Mesenchymal stem cell (in vitro differentiated cells and primary cell): ENCODE measurements at regions not wholly inside any gene's neighbourhood (a gene's known extent, or its start where the extent isn't known, plus 50 kb on each side); places are given as distances from the start of the nearest gene placed in this dataset.

Experiments used
- DNase-seq: peaks from one replicate; pipeline ENCODE4 v3.0.0-alpha.2; 2013
- H2AFZ ChIP-seq: one replicate; pipeline ENCODE4 v1.6.1; 2013; ENCODE audit warnings: low read depth, mild to moderate bottlenecking, control low read depth, inconsistent platforms, low read length, moderate library complexity
- H2AK5ac ChIP-seq: 2 replicates; pipeline ENCODE4 v1.6.1; 2013; ENCODE audit warnings: low read length, moderate library complexity, mild to moderate bottlenecking, inconsistent platforms; ENCODE audit not compliant: severe bottlenecking
- H2BK120ac ChIP-seq: one replicate; pipeline ENCODE4 v1.6.1; 2013; ENCODE audit warnings: low read depth, mild to moderate bottlenecking, inconsistent platforms, low read length, moderate library complexity
- H2BK12ac ChIP-seq, 2 experiments: one replicate each; pipeline ENCODE4 v1.6.1; 2013; ENCODE audit warnings: inconsistent platforms in 2 of 2, low read length in 2 of 2, mild to moderate bottlenecking in 2 of 2, moderate library complexity in 2 of 2, control low read depth in 1 of 2
- H2BK15ac ChIP-seq: one replicate; pipeline ENCODE4 v1.6.1; 2013; ENCODE audit warnings: mild to moderate bottlenecking, low read depth, inconsistent platforms; ENCODE audit not compliant: poor library complexity, severe bottlenecking
- H2BK5ac ChIP-seq: 2 replicates; pipeline ENCODE4 v1.6.1; 2013; ENCODE audit warnings: low read depth, mild to moderate bottlenecking, low read length, control low read depth, inconsistent platforms; ENCODE audit not compliant: poor library complexity, severe bottlenecking
- H3K14ac ChIP-seq, 2 experiments: one replicate each; pipeline ENCODE4 v1.6.1; 2013; ENCODE audit warnings: inconsistent platforms in 2 of 2, low read length in 2 of 2, control low read depth in 1 of 2, mild to moderate bottlenecking in 1 of 2, moderate library complexity in 1 of 2
- H3K18ac ChIP-seq, 2 experiments: one replicate each; pipeline ENCODE4 v1.6.1; 2013; ENCODE audit warnings: inconsistent platforms in 2 of 2, low read length in 2 of 2, control low read depth in 1 of 2, low read depth in 1 of 2, mild to moderate bottlenecking in 1 of 2
- H3K23ac ChIP-seq, 2 experiments: one replicate each; pipeline ENCODE4 v1.6.1; 2013; ENCODE audit warnings: inconsistent platforms in 2 of 2, low read length in 2 of 2, mild to moderate bottlenecking in 2 of 2, moderate library complexity in 2 of 2, control low read depth in 1 of 2
- H3K27ac ChIP-seq: 2 replicates; pipeline ENCODE4 v1.5.1; 2013; ENCODE audit warnings: mild to moderate bottlenecking, moderate library complexity, low read length, control low read depth, inconsistent platforms; ENCODE audit not compliant: poor library complexity, severe bottlenecking
- H3K27me3 ChIP-seq, 2 experiments: 2 replicates each; pipeline versions ENCODE4 v1.6.1 to v1.7.0; 2013; ENCODE audit warnings: low read length in 2 of 2, mild to moderate bottlenecking in 2 of 2, moderate library complexity in 2 of 2, control low read depth in 1 of 2, inconsistent platforms in 1 of 2; ENCODE audit not compliant: control insufficient read depth in 1 of 2, insufficient read depth in 1 of 2
- H3K36me3 ChIP-seq, 2 experiments: 2 replicates each; pipeline versions ENCODE4 v1.6.1 to v1.7.0; 2013; ENCODE audit warnings: low read length in 2 of 2, control low read depth in 1 of 2, inconsistent platforms in 1 of 2, low read depth in 1 of 2, mild to moderate bottlenecking in 1 of 2; ENCODE audit not compliant: insufficient read depth in 2 of 2, control insufficient read depth in 1 of 2
- H3K4ac ChIP-seq, 2 experiments: one replicate each; pipeline ENCODE4 v1.6.1; 2013; ENCODE audit warnings: inconsistent platforms in 2 of 2, low read length in 2 of 2, mild to moderate bottlenecking in 2 of 2, moderate library complexity in 2 of 2, control low read depth in 1 of 2, low read depth in 1 of 2
- H3K4me1 ChIP-seq: 2 replicates; pipeline ENCODE4 v1.6.1; 2013; ENCODE audit warnings: low read depth, low read length, control low read depth; ENCODE audit not compliant: control insufficient read depth, insufficient read depth
- H3K4me2 ChIP-seq: 2 replicates; pipeline ENCODE4 v1.6.1; 2013; ENCODE audit warnings: low read length, mild to moderate bottlenecking, inconsistent platforms; ENCODE audit not compliant: poor library complexity, severe bottlenecking
- H3K4me3 ChIP-seq, 2 experiments: 2 replicates each; pipeline versions ENCODE4 v1.5.1 to v1.7.0; 2013; ENCODE audit warnings: low read length in 2 of 2, mild to moderate bottlenecking in 2 of 2, control low read depth in 1 of 2, low read depth in 1 of 2; ENCODE audit not compliant: insufficient read depth in 1 of 2
- H3K79me1 ChIP-seq: replicated peaks from 2 replicates; pipeline ENCODE4 v1.6.1; 2013; ENCODE audit warnings: mild to moderate bottlenecking, control low read depth, low read length, inconsistent platforms; ENCODE audit not compliant: poor library complexity, severe bottlenecking
- H3K9ac ChIP-seq: 2 replicates; pipeline ENCODE4 v1.7.0; 2013; ENCODE audit warnings: mild to moderate bottlenecking, low read length, moderate library complexity
- H3K9me3 ChIP-seq: 2 replicates; pipeline ENCODE4 v1.7.0; 2013; ENCODE audit warnings: mild to moderate bottlenecking, low read length; ENCODE audit not compliant: control insufficient read depth
- H4K8ac ChIP-seq: one replicate; pipeline ENCODE4 v1.6.1; 2013; ENCODE audit warnings: inconsistent platforms, mild to moderate bottlenecking, low read length, moderate library complexity
- H4K91ac ChIP-seq: one replicate; pipeline ENCODE4 v1.6.1; 2013; ENCODE audit warnings: mild to moderate bottlenecking, low read length, inconsistent platforms
- WGBS: methylation state at CpG from one replicate; pipeline ENCODE4 v1.1.7; 2013; ENCODE audit warnings: mixed read lengths; 5-methylcytosine and 5-hydroxymethylcytosine counted together

DNA sequence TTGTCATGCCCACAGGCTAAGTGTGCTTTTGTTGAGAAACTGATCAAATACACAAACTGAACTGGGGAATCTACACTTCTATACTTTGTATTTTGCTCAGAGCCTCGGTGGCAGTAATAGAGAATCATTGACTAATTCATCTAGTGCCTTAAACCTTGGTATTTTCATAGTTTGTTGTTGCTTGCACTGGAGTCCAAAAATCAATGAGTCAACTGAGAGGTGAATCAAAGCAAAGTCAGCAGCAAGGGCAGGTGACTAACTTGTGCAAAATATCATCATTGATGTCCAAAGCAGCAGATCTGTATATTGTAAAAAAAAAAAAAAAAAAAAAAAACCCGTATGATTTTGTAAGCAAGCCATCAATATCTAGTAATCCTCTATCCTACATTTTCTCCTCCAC, 296.4 kb downstream of the MAP2K6 start:
- Histone ChIP-seq H3K14ac (no peak overlapping the region), H3K27ac (no peak overlapping the region), H3K9me3 (no peaks in the 10 kb centered on the region), H2BK5ac (no peak overlapping the region), H4K91ac (no peak overlapping the region), H3K27me3 (no peaks in the 10 kb centered on the region), H3K36me3 (no peaks in the 10 kb centered on the region), H3K4me1 (peaks cover 4% of the 10 kb centered on the region), H3K4me3 (no peak overlapping the region), H4K8ac (no peak overlapping the region), H3K79me1 (no peaks in the 10 kb centered on the region), H2BK120ac (no peak overlapping the region), H2BK12ac (no peak overlapping the region), H2AFZ (no peak overlapping the region), H2AK5ac (no peak overlapping the region), H3K23ac (no peak overlapping the region), H2BK15ac (no peak overlapping the region), H3K18ac (no peak overlapping the region), H3K4me2 (no peak overlapping the region), H3K9ac (no peak overlapping the region), H3K4ac (no peak overlapping the region)
- DNase-seq, result no peak
- WGBS, result 91% methylated on average over 1 of the region's 2 CpGs

DNA sequence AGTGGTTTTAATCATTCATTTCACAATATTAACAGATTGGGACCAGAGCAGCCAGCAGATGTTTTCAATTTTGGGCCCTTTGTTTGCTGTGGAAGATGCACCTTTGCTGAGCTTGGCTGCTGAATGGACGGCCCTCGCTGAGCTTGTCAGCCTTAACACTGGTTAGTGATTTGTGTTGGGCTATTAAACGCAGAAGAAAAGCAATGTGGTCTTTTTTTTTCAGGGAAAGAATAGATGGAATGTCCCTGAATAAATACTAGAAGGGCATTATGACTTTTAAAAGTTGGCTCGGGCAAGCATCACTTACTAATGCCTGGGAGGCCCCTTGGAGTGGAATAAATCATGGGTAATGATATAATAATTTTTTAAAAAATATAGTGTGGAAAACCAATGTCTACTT, 297.0 kb downstream of the MAP2K6 start:
- H3K27me3 ChIP-seq, result no peaks in the 10 kb centered on the region
- H3K4me1 ChIP-seq, result peaks cover 4% of the 10 kb centered on the region
- no peak overlapping the region for H4K8ac ChIP-seq
- DNase-seq, result no peak
- H2BK120ac ChIP-seq, result no peak overlapping the region
- H3K4me2 ChIP-seq, result no peak overlapping the region
- no peak overlapping the region for H4K91ac ChIP-seq
- H3K27ac ChIP-seq, result no peak overlapping the region
- no peaks in the 10 kb centered on the region for H3K79me1 ChIP-seq
- H2AK5ac ChIP-seq, result no peak overlapping the region
- no peak overlapping the region for H3K4ac ChIP-seq
- H3K4me3 ChIP-seq, result no peak overlapping the region
- H2BK5ac ChIP-seq, result no peak overlapping the region
- H3K9ac ChIP-seq, result no peak overlapping the region
- H3K36me3 ChIP-seq, result no peaks in the 10 kb centered on the region
- no peak overlapping the region for H2AFZ ChIP-seq
- 61% methylated on average over 4 of the region's 4 CpGs for WGBS
- H3K14ac ChIP-seq, result no peak overlapping the region
- no peak overlapping the region for H3K23ac ChIP-seq
- H2BK12ac ChIP-seq, result no peak overlapping the region
- H3K9me3 ChIP-seq, result no peaks in the 10 kb centered on the region
- H2BK15ac ChIP-seq, result no peak overlapping the region
- no peak overlapping the region for H3K18ac ChIP-seq

DNA sequence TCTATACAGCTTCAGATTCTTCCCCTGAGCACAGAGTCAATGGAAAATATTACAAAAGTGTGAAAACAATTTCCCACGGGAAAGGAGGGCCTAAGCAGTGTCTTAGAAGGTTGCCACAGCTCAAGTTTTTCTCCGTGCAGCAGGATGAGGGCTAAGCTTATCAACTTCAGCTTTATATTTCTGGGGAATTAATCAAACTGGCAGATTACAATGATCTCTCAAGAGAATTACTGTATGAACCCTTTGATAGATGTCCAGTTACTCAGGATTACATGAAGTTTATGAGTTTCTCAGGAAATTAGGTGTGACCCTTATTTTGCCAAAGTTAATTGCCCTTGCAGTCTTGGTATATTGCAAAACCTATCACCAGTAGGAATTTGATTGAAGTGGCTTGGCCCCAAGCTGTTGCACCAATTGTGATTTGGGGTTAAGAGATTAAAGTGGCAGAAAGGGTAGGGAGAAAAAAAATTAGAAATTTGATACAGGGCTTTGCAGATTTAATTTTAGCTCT, 298.4 kb downstream of the MAP2K6 start:
- H4K91ac ChIP-seq, result no peak overlapping the region
- peak; percentile 26 for DNase-seq
- 87% methylated on average over 2 of the region's 2 CpGs for WGBS
- H3K4ac ChIP-seq, result no peak overlapping the region
- H3K27ac ChIP-seq, result no peak overlapping the region
- H4K8ac ChIP-seq, result no peak overlapping the region
- H3K4me1 ChIP-seq, result peaks cover 4% of the 10 kb centered on the region
- H3K27me3 ChIP-seq, result no peaks in the 10 kb centered on the region
- H2AK5ac ChIP-seq, result no peak overlapping the region
- H3K4me3 ChIP-seq, result no peak overlapping the region
- H2AFZ ChIP-seq, result no peak overlapping the region
- no peak overlapping the region for H3K14ac ChIP-seq
- no peak overlapping the region for H3K23ac ChIP-seq
- no peak overlapping the region for H3K18ac ChIP-seq
- no peak overlapping the region for H3K9ac ChIP-seq
- H2BK12ac ChIP-seq, result no peak overlapping the region
- H3K36me3 ChIP-seq, result no peaks in the 10 kb centered on the region
- H2BK15ac ChIP-seq, result no peak overlapping the region
- H3K4me2 ChIP-seq, result no peak overlapping the region
- no peak overlapping the region for H2BK120ac ChIP-seq
- no peak overlapping the region for H2BK5ac ChIP-seq
- H3K79me1 ChIP-seq, result no peaks in the 10 kb centered on the region
- no peaks in the 10 kb centered on the region for H3K9me3 ChIP-seq

DNA sequence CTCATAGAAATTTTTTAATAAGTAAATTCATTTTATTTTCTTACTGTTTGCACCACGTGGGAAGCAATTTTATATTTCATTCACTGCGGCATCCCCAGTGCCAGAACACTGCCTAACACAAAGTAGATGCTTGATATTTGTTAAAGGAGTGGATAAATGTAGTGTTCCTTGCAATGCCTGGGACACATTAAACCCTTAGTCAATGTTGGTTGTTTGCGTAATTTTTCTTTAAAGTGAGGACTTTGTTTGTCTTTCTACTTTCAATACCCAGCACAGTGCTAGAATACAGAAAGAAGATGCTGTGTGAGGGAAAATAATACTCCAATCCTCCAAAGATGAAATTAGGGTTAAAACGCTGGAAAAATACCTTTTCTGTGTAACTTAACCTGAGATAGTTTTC, 299.3 kb downstream of the MAP2K6 start:
- H3K9me3 ChIP-seq, result no peaks in the 10 kb centered on the region
- no peak overlapping the region for H4K91ac ChIP-seq
- no peaks in the 10 kb centered on the region for H3K79me1 ChIP-seq
- H3K4ac ChIP-seq, result no peak overlapping the region
- no peak overlapping the region for H3K4me3 ChIP-seq
- H3K27me3 ChIP-seq, result no peaks in the 10 kb centered on the region
- H3K9ac ChIP-seq, result no peak overlapping the region
- no peak overlapping the region for H2BK120ac ChIP-seq
- no peak overlapping the region for H2BK12ac ChIP-seq
- no peak overlapping the region for H3K18ac ChIP-seq
- H2AFZ ChIP-seq, result no peak overlapping the region
- peaks cover 4% of the 10 kb centered on the region for H3K4me1 ChIP-seq
- H2AK5ac ChIP-seq, result no peak overlapping the region
- DNase-seq, result no peak
- H3K36me3 ChIP-seq, result no peaks in the 10 kb centered on the region
- no peak overlapping the region for H3K23ac ChIP-seq
- H3K27ac ChIP-seq, result no peak overlapping the region
- 83% methylated on average over 3 of the region's 4 CpGs for WGBS
- no peak overlapping the region for H4K8ac ChIP-seq
- H3K14ac ChIP-seq, result no peak overlapping the region
- H3K4me2 ChIP-seq, result no peak overlapping the region
- H2BK15ac ChIP-seq, result no peak overlapping the region
- H2BK5ac ChIP-seq, result no peak overlapping the region
